ENCODE measurements at regions not wholly inside any gene's neighbourhood (a gene's known extent, or its start where the extent isn't known, plus 50 kb on each side); places are given as distances from the start of the nearest gene placed in this dataset.

- FAIRE-seq (no peak), DNase-seq (ENCODE audit: low spot score) (no peak), ATAC-seq (peak; percentile 68)
- WGBS (ENCODE audit: low lambda C conversion rate) = 29% methylated on average over 12 of the region's 12 CpGs
- TF ChIP-seq ARID4A (CRISPR knock-in tag; IDR thresholded peaks at IDR 0.05; ENCODE audit: borderline replicate concordance) (no peak), CCAR2 (optimal IDR thresholded peaks at IDR 0.05; ENCODE audit: low read depth, low read length) (no peak), ZBTB8A (CRISPR knock-in tag; IDR thresholded peaks at IDR 0.05; ENCODE audit: borderline replicate concordance, low read depth) (no peak), ZNF800 (CRISPR knock-in tag; IDR thresholded peaks at IDR 0.05) (no peak)
- no TSS peak for BruUV-seq (replicated peaks)
- Histone ChIP-seq H3K4me2 (ENCODE audit: low read depth, low read length) (no peak overlapping the region), H3K79me2 (ENCODE audit: insufficient read depth, low read length) (no peaks in the 10 kb centered on the region), H4K20me1 (ENCODE audit: insufficient read depth, low read length) (no peaks in the 10 kb centered on the region), H3K9ac (ENCODE audit: insufficient read depth, low read depth, low read length) (no peak overlapping the region), H3K36me3 (replicated peaks in 1 of 2; ENCODE audit: control insufficient read depth in 1 of 2, insufficient read depth in 2 of 2, low read length in 2 of 2) (no peaks in the 10 kb centered on the region), H3K4me1 (ENCODE audit: insufficient read depth, low read length) (no peaks in the 10 kb centered on the region), H2AFZ (ENCODE audit: low read length) (no peak overlapping the region), H3K27me3 (ENCODE audit: control insufficient read depth in 1 of 2, insufficient read depth in 2 of 2, low read length in 2 of 2) (no peaks in the 10 kb centered on the region), H3K27ac (ENCODE audit: extremely low read length, insufficient read depth, low read length) (no peak overlapping the region), H3K4me3 (replicated peaks in 1 of 3; ENCODE audit: insufficient read depth in 1 of 3, low read depth in 2 of 3, low read length in 3 of 3) (no peak overlapping the region), H3K9me3 (ENCODE audit: low read length) (no peaks in the 10 kb centered on the region)
- ChIA-PET POLR2A (no interaction called here), CTCF (ENCODE audit: low intra/inter-chr PET ratio, low total read pairs) (no interaction called here)
- intact Hi-C loops (cut with micrococcal nuclease; ENCODE audit: unreplicated experiment) (no loop called here), in situ Hi-C loops (cut with HindIII; ENCODE audit: extremely low pct_ligation_motif_present, low pct_unique_long_range_greater_than_20kb) (no loop called here)
These were observed 1786.3 kb upstream of the TENM3 start for GRCh38 chr4:180456928-180457327.

Measured in HepG2 (cell line).